GM20000 (cell line): ENCODE measurements at regions not wholly inside any gene's neighbourhood (a gene's known extent, or its start where the extent isn't known, plus 50 kb on each side); places are given as distances from the start of the nearest gene placed in this dataset.
"Not testable (repeated sequence)": the region's sequence is repeated elsewhere in the genome, so short reads cannot be mapped to it uniquely, and the experiment has no call there.

Experiments used
- DNase-seq: peaks from one replicate; pipeline ENCODE4 v3.0.0; 2012; ENCODE audit warnings: low spot score
- CTCF ChIP-seq: IDR thresholded peaks from 2 replicates; pipeline ENCODE4 v1.5.1; 2012; ENCODE audit warnings: mild to moderate bottlenecking, control low read depth; ENCODE audit errors: extremely low read depth, missing control alignments

GRCh38 chr5:12661617-12662370 is 757.5 kb upstream of the CTNND2 start:
- TF ChIP-seq CTCF: no peak
- DNase-seq: no peak

- DNase-seq: not testable (repeated sequence)
Measured at GRCh38 chr5:12660279-12661107, 756.2 kb upstream of the CTNND2 start.

- no peak for TF ChIP-seq CTCF
- no peak for DNase-seq
Measured at GRCh38 chr5:12659686-12660085, 755.4 kb upstream of the CTNND2 start.

DNA sequence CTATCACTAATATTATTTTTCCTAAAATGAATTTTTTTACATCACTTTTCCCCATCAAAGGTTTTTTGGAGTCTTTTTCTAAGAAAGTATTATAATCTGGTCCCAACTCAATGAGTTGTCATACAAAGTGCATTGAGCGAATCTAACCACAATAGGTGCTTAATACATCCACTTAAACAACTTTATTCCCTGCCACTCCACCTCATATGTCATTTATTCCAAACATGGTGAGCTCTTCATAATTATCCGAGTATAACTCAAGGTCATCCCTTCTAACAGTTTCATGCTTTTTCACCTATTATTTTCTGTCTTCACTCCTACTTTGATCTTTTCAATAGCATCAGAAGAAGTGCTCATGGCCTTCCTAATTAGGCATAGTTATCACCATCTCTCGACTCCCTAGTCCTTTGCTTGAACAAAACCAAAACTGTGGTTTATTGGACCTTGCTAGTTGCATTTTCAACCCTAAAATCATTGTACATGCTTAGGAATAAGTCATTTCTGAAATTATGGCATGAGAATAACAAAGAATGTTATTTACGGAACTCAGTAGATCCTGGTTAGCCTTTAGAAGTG is 754.7 kb upstream of the CTNND2 start:
- no peak for DNase-seq
- no peak for TF ChIP-seq CTCF

DNA sequence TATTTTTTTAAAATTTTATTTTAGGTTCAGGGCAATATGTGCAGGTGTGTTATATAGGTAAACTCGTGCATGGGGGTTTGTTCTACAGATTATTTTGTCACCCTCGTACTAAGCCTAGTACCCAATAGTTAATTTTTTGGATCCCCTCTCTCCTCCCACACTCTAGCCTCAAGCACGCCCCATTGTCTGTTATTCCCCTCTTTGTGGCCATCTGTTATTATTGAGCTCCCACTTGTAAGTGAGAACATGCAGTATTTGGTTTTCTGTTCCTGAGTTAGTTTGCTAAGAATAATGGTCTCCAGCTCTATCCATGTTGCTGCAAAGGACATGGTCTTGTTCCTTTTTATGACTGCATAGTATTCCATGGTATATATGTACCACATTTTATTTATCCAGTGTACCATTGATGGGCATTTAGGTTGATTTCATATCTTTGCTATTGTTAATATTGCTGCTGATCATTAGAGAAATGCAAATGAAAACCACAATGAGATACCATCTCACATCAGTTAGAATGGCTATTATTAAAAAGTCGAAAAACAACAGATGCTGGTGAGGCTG is 753.7 kb upstream of the CTNND2 start:
- DNase-seq: not testable (repeated sequence)

GRCh38 chr5:12655675-12656074 is 751.4 kb upstream of the CTNND2 start:
- no peak for TF ChIP-seq CTCF
- DNase-seq: no peak

DNA sequence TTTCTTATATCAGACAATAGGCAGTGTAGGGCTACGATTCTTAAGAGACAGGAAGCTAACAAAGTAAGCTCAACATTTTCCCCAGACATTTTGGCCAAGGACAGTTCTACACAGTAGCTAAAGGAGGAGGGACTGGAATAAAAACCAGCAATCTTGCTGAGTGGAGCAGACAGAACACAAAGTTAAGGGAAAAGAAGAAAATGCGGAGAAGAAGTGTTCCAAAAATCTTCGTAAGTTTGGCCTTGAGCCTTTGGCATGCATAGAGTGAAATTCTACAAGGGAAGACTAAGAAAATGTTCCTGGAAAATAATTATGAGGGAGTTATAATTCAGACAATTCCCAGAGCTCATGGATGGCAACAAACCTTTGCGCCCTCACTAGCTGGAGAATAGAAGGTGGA is 748.0 kb upstream of the CTNND2 start:
- no peak for TF ChIP-seq CTCF
- DNase-seq: no peak

GRCh38 chr5:12648558-12648957 is 744.3 kb upstream of the CTNND2 start:
- no peak for TF ChIP-seq CTCF

More at GRCh38 chr5:12648558-12648957, 744.3 kb upstream of the CTNND2 start:
- no peak for DNase-seq
